Chondrocyte (in vitro differentiated cells): ENCODE measurements at regions not wholly inside any gene's neighbourhood (a gene's known extent, or its start where the extent isn't known, plus 50 kb on each side); places are given as distances from the start of the nearest gene placed in this dataset.

ENCODE experiments used
- DNase-seq: peaks from one replicate; pipeline ENCODE4 v3.0.0; 2021; ENCODE audit warnings: mixed read lengths, low spot score
- H3K27ac Mint-ChIP-seq: one replicate; pipeline ENCODE4 v1.8.0; 2021; ENCODE audit warnings: mild to moderate bottlenecking, moderate library complexity, mixed read lengths; ENCODE audit not compliant: unreplicated experiment
- H3K27me3 Mint-ChIP-seq: 2 replicates; pipeline ENCODE4 v1.8.0; 2021; ENCODE audit warnings: low read depth, mixed read lengths
- H3K36me3 Mint-ChIP-seq: 2 replicates; pipeline ENCODE4 v1.8.0; 2021; ENCODE audit warnings: low read depth, mixed read lengths
- H3K4me1 Mint-ChIP-seq: 2 replicates; pipeline ENCODE4 v1.8.0; 2021; ENCODE audit warnings: low read depth, mild to moderate bottlenecking, mixed read lengths
- H3K4me3 Mint-ChIP-seq: one replicate; pipeline ENCODE4 v1.8.0; 2021; ENCODE audit warnings: mild to moderate bottlenecking, moderate library complexity, mixed read lengths; ENCODE audit not compliant: unreplicated experiment
- H3K9me3 Mint-ChIP-seq: 2 replicates; pipeline ENCODE4 v1.8.0; 2021; ENCODE audit warnings: low read depth, mixed read lengths
- TF ChIP-seq, protein P1 (sequence below): fragments of 200-600 bp; sonication (generic); IDR thresholded peaks from 2 replicates; pipeline ENCODE4 v1.5.0; 2021; ENCODE audit warnings: antibody characterized with exemption, mild to moderate bottlenecking, moderate library complexity

DNA sequence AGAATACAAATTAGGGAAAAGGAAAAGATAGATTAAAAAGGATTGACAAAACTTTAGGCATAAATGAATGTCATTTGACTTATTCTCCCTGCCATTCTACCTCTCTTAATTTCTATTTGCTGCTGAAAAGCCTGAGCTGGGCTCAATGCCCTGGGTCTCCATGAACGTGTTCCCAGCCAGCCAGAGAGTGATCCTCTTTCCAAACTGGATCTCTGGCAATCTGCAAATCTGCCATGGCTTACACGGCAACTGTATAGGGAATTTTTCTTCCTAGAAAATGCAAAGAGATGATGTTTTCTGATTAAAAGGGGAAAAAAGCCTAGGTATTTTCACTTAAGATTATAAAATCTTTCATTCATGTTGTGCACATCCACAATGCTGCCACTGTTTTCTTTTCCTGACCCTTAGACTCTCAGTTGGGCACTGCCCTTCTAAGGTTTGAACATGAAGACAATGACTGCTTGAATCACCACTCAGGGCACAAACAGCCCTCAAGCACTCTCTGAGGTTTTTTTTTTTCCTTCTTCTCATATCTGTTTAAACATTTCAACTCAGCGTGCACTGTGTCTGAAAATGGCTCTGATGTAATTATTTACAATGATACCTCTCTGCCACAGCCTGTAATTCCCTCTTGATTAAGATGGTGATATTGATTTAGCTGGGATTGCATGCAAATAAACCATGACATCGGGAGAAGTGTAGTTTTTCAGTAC, 60.3 kb downstream of the DACT1 start:
- no peaks in the 10 kb centered on the region for H3K36me3 Mint-ChIP-seq
- no peak overlapping the region for H3K4me3 Mint-ChIP-seq

DNA sequence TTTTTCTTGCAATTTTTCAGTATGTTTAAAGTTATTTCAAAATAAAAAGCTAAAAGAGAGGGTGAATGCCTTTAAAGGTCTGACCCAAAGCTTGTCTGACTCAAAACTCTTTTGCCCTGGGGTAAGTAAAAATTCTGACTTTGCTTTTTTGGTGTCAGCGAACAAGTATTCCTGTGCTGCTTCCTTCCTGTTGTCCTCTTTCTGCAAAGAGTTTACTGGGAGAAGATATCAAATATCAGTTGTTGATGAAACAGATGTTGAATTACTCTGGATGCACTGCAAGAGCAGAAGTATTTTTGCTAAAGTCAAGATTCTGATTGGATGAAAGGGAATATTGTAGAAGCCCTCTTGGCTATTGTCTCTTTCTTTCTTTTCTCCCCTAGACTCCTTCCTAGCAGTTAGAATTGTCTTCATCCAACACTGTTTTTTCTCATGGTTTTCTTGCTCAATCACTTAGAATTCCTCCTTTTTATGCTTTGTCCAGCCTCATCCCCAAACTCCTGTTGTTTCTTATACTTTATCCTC, 62.0 kb downstream of the DACT1 start:
- DNase-seq = no peak
- H3K27ac Mint-ChIP-seq = no peak overlapping the region
- H3K9me3 Mint-ChIP-seq = no peaks in the 10 kb centered on the region
- H3K36me3 Mint-ChIP-seq = no peaks in the 10 kb centered on the region
- H3K27me3 Mint-ChIP-seq = no peaks in the 10 kb centered on the region
- TF ChIP-seq, protein P1, sequence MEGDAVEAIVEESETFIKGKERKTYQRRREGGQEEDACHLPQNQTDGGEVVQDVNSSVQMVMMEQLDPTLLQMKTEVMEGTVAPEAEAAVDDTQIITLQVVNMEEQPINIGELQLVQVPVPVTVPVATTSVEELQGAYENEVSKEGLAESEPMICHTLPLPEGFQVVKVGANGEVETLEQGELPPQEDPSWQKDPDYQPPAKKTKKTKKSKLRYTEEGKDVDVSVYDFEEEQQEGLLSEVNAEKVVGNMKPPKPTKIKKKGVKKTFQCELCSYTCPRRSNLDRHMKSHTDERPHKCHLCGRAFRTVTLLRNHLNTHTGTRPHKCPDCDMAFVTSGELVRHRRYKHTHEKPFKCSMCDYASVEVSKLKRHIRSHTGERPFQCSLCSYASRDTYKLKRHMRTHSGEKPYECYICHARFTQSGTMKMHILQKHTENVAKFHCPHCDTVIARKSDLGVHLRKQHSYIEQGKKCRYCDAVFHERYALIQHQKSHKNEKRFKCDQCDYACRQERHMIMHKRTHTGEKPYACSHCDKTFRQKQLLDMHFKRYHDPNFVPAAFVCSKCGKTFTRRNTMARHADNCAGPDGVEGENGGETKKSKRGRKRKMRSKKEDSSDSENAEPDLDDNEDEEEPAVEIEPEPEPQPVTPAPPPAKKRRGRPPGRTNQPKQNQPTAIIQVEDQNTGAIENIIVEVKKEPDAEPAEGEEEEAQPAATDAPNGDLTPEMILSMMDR = no peak
- peaks cover 11% of the 10 kb centered on the region for H3K4me1 Mint-ChIP-seq
- no peak overlapping the region for H3K4me3 Mint-ChIP-seq

More for the DNA sequence above, 60.3 kb downstream of the DACT1 start:
- H3K27me3 Mint-ChIP-seq = no peaks in the 10 kb centered on the region
- TF ChIP-seq, protein P1 = no peak
- peaks cover 11% of the 10 kb centered on the region for H3K4me1 Mint-ChIP-seq
- no peak for DNase-seq
- no peaks in the 10 kb centered on the region for H3K9me3 Mint-ChIP-seq
- H3K27ac Mint-ChIP-seq = peak overlapping the region; percentile 60

DNA sequence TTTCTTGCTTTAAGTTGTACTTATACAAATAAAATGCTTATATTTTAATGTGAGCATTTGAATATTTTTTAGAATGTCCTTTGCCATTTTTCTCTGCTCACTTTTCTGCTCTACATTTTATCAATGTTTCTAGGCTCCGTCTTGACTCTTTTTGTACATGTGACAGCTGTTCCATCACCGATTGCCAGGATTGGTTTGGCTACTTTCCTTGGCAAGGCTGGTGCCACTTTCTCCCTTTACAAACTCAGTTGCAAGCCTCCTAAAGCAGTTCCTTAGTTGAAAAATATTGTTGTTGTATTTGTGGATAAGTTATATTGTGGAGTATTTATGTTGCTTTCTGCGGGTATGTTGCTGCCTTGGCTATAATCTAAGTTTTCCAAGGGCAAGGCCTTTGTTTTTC, 63.4 kb downstream of the DACT1 start:
- H3K27ac Mint-ChIP-seq = no peak overlapping the region
- no peak overlapping the region for H3K4me3 Mint-ChIP-seq
- no peaks in the 10 kb centered on the region for H3K27me3 Mint-ChIP-seq
- H3K4me1 Mint-ChIP-seq = peaks cover 20% of the 10 kb centered on the region
- no peaks in the 10 kb centered on the region for H3K36me3 Mint-ChIP-seq
- no peak for DNase-seq
- TF ChIP-seq, protein P1 = no peak
- H3K9me3 Mint-ChIP-seq = no peaks in the 10 kb centered on the region

DNA sequence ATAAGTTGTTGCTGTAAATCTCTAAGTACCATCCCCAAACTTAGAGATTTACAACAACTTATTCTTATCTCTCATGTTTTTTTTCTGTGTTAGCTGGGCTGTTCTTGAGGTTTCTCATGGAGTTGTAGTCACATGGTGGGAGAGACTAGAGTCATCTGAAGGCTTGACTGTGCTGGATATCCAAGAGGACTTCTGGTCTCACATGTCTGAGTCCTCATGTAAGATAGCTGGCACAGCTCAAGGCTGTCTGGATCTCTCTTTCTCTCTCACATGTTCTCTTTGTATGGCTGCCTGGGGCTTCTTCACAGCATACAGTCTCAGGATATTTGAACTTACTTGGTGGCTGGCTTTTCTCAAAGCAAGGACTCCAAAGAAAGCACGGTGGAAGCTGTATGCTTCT, 63.8 kb downstream of the DACT1 start:
- TF ChIP-seq, protein P1 = no peak
- H3K27ac Mint-ChIP-seq = no peak overlapping the region
- H3K27me3 Mint-ChIP-seq = no peaks in the 10 kb centered on the region
- H3K9me3 Mint-ChIP-seq = no peaks in the 10 kb centered on the region
- no peak for DNase-seq
- H3K4me3 Mint-ChIP-seq = no peak overlapping the region
- peaks cover 20% of the 10 kb centered on the region for H3K4me1 Mint-ChIP-seq
- H3K36me3 Mint-ChIP-seq = no peaks in the 10 kb centered on the region

DNA sequence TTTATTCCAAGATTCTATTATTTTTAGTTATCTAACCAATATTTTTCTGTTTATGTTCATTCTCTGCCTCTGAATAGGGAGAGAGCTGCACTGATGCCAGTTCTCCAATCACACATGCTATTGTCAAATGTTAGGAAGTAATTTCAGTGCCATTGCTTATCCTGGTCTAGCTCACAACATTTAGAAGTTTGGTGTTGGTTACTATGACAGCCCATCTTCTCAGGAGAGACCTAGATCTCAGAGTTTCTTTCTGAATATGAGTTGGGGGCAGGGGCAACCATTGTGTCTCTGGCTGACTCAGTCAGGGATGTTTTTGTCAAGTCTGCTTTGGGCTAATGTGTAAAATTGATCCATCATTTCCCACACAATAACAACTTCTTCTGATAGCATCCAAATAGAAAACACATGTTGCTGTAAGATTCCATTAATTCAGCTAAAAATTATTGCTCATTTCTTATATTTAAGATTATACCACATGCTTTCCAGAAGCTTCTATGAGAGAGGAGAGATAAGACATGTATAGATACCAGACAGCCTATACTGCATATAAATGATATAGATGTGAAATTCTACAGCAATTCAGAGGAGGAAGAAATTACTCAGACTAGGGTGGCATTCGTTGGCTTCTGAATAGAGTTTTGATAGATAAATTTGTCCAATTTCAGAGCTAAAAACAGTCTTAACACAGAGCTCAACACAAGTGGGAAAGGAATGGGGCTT, 64.8 kb downstream of the DACT1 start:
- H3K36me3 Mint-ChIP-seq = no peaks in the 10 kb centered on the region
- TF ChIP-seq, protein P1 = no peak
- no peaks in the 10 kb centered on the region for H3K27me3 Mint-ChIP-seq
- H3K27ac Mint-ChIP-seq = no peak overlapping the region
- no peaks in the 10 kb centered on the region for H3K9me3 Mint-ChIP-seq
- peaks cover 21% of the 10 kb centered on the region for H3K4me1 Mint-ChIP-seq
- no peak overlapping the region for H3K4me3 Mint-ChIP-seq
- no peak for DNase-seq
